NCI-H1436 (cell line): ENCODE measurements at regions not wholly inside any gene's neighbourhood (a gene's known extent, or its start where the extent isn't known, plus 50 kb on each side); places are given as distances from the start of the nearest gene placed in this dataset.
"Not testable (repeated sequence)": the region's sequence is repeated elsewhere in the genome, so short reads cannot be mapped to it uniquely, and the experiment has no call there.

Experiments
- DNase-seq: peaks from one replicate; lab custom pipeline; 2025; lab: John Stamatoyannopoulos, UW

DNA sequence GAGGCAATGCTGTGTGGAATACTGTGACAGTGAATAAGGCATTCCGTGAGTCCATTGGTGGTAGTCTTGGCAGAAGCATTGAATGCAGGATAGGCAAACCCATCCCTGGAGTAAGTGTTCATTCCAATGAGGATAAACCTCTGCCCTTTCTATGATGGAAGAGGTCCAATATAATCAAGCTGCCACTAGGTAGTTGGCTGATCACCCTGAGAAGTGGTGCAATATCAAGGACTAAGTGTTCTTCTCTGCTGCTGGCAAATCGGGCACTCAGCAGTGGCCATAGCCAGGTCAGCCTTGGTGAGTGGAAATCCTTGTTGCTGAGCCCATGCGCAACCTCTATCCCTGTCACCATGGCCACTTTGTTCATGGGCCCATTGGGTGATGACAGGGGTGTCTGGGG is 70.1 kb downstream of the FBXO4 start:
- DNase-seq = no peak

DNA sequence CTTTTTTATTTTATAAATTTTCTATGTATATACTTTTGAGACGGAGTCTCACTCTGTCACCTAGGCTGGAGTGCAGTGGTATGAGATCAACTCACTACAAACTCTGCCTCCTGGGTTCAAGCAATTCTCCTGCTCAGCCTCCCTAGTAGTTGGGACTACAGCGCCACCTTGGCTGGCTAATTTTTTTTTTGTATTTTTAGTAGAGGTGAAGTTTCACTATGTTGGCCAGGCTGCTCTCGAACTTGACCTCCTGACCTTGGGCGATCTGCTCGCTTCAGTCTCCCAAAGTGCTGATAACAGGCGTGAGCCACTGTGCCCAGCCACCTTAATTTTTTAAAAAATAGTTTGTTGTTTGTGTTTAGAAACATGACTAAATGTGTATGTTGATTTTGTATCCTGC is 76.6 kb downstream of the FBXO4 start:
- DNase-seq = no peak

DNA sequence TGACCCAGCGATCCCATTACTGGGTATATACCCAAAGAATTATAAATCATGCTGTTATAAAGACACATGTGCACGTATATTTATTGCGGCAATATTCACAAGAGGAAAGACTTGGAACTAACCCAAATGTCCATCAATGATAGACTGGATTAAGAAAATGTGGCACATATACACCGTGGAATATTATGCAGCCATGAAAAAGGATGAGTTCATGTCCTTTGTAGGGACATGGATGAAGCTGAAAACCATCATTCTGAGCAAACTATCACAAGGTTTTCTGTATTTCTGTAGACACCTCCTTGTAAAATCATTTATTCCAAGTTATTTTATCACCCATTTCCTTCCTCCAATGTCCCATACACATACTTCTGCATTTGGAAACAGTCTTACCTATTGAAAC is 78.8 kb downstream of the FBXO4 start:
- DNase-seq = not testable (repeated sequence)

DNA sequence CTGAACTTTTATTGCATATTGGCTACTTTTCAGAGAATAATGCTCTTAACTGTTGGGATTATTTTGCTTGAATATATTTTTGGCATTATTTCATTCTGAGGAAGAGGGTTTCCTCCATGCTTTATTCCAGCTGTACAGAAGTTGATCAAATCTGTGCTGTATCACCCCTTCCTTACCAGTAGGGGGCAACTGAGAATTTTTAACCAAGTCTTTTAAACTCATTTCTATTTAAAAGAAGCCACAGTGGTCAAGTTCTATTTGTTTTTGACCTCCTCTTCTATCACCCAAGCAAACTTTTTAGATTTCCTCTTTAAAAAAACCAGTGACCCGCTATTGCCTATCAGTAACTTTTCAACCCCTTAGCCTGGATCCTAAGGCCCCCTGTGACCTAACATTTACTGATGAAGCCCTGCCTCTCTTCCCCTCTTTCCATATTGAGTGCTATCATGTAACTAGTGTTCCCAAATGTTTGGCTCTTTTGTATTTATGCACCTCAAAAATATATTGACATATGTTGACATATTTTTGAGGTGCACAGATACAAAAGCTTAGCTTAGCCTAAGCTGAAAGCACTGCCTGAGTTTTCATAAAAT is 80.6 kb downstream of the FBXO4 start:
- no peak for DNase-seq

DNA sequence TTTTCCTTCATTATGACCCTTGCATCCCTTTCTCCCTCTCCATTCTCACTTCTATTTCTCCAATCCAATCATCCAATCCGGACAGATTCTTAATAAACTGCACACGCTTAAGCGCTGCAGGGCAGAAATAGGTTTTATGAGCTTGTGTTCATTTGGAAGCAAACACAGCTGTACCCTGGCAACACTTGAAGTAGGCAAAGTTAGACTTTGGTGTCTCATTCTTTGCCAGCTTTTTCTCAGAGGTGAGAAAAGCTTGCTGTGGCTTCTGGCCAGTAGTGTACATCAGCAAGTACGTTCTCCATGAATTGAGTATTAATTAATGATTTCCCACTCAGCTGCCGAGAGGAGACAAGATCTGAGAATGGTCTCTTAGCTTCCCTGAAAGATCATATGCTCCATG is 88.5 kb downstream of the FBXO4 start:
- DNase-seq = no peak

DNA sequence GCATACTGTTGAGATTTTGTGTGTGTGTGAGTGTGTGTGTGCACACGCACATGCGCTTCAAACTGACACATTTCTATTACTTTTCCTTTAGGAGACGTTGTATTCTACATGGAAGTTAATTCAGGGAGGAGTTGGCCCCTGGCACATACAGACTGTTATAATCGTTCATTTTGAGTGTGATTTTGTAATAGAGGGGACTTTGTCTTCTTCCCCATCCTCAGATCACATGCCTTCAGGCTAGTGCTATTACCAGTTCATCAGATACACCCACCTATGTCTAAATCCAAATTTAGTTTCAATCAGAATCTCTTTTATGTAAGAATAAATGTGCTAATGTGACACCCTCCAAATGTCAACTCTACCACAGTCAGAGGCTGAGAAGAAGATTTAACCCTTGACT is 90.2 kb downstream of the FBXO4 start:
- no peak for DNase-seq

DNA sequence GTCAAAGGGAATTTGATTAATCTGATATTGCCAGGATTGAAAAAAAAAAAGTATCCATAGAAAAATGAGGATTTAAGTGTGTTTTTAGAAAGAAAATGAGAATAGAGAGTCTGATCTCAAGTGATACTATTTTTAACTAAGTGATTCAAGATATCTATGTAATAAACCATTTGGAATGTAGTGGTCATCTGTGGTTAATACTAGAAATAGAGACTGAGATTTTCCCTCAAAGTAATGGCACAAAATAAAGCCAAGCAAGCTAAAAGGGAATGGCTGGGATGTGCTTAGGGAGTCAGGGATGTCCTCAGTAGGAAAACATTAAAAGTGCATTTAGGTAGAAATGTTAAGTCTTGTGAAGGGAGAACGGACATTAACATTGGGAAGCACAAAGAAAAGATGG is 90.6 kb downstream of the FBXO4 start:
- no peak for DNase-seq

DNA sequence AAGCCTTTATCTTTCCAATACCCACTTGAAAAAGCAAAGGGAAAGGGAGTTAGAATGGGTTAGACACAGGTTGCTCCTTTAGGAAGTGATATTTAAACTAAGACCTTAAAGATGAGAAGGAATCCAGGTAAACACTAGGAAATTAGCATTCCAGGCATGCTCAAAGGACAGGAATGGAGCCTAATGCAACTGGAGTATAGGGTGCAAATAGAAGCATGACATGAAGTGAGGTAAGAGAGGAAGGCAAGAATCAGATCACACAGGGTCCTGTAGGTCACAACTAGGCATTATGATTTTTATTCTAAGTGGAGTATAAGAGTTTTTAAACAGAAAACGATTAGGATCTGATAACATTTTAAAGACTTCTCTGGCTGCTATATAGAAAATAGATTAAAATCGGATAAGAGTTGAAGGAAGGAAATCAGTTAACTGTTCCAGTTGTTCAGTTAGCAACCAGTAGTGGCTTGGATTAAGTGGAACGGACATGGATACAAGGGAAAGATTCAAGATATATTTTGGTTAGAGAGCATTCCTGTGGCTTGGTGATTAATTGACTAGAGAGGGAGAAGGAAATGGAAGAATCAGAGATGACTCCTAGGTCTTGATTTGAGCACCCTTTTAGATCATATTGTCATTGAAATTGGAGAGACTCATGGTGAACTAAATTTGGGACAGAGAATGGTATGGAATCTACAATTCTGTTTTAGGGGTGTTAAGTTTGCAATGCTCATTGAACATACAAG is 95.9 kb downstream of the FBXO4 start:
- no peak for DNase-seq

DNA sequence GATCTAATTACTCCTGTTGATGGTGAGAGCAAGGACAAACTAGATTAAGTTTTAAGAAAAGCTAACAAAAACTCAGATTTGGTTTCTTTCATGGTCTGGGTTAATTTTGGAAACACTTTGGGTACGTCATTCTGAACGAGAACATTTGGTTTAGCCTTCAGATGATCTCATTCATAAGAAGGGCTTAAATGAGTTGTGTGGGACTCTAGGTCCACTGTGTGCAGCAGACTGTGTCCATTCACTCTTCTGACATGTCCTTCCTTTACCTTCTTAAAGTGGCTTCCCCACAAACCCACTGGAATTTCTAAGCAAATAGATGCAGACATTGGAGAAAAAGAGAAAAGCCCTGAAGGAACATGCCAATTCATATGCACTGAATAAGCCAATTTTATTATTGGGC is 96.8 kb downstream of the FBXO4 start:
- DNase-seq = no peak

DNA sequence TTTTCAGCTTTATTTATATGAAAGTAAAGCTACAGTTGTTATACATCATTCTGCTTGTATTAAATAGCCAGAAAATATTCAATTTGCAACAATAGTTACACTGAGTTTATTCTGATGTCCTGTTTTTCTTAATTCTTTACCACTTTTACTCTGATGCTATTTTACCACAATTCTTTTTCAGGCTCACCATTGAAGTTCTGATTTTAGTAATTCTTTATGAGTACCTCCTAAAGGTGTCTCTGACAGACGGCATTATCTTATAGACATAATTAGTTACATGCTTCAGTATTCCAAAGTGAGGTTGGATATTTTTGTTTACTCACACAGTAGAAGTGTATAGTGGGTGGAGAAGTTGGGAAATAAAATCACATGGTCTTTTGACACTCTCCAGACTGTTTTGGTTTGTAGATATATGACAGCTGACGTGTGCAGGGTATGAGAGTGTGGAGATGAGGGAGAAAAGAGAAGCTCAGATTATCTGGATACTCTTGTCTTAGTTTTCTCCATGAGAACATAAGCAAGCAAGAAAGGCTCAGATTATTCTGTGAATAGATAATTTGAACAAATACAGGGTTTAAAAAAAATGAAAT is 97.4 kb downstream of the FBXO4 start:
- no peak for DNase-seq

DNA sequence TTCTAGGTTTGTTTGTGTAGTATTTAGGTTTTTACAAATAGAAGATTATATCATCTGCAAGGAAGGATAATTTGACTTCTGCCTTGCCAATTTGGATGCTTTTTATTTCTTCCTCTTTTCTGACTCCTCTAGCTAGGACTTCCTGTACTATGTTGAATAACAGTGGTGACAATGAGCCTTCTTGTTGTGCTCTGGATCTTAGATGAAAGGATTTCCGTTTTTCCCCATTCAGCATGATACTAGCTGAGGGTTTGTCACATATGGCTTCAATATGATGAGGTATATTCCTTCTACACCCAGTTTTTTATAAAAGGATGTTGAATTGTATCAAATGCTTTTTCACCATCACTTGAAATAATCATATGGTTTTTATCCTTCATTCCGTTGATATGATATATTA is 101.4 kb downstream of the FBXO4 start:
- no peak for DNase-seq

DNA sequence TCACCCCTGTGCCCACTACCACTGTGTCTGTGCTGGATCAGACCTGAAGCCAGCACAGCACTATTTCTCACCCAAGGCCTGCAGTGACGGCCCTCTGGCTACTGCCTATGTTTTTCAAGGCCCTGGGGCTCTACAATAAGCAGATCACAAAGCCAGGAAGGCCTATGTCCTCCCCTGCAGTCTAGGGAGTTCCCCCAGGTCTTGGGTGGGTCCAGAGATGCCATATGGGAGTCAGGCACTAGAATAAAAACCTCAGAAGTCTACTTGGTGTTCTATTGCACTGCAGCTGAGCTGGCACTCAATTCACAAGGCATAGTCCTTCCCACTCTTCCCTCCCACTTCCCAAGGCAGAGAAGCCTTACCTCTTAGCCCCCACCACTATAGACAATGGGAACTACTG is 107.1 kb downstream of the FBXO4 start:
- DNase-seq = no peak

DNA sequence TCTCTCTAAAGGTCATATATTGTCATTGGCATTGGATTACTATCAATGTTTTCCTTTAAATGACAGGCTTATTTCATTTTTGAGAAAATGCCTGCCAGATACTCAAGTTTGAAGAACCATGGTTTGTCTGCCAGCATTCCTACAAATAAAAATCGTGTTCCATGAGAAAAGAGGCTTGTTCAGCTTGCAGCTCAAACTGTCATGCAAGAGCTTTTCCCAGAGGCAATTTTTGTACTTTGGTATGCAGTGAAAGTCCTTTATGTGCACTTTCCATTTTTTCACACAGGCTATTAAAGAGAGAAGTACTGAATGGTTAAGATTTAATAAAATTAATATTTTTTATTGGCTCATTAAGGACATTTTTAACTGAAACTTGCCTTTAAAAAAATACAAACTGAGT is 110.4 kb downstream of the FBXO4 start:
- DNase-seq = no peak

DNA sequence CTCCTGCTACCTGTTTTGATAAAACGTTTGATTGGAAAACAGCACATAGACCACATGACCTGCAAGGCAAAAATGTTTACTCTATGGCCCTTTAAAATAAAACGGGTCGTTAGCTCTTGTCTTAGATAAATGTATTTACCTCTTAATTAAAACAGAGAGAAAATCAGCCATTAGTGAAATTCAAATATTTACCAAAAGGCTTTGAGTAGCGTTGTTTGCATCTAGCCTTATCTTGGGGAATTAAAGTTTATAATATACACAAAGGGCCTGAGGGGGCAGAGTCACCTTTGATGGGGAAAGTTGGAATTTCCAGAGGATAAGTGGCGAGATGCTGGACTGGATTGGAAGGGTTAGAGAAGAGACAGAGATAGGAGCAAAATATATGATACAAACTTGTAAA is 111.3 kb downstream of the FBXO4 start:
- no peak for DNase-seq

DNA sequence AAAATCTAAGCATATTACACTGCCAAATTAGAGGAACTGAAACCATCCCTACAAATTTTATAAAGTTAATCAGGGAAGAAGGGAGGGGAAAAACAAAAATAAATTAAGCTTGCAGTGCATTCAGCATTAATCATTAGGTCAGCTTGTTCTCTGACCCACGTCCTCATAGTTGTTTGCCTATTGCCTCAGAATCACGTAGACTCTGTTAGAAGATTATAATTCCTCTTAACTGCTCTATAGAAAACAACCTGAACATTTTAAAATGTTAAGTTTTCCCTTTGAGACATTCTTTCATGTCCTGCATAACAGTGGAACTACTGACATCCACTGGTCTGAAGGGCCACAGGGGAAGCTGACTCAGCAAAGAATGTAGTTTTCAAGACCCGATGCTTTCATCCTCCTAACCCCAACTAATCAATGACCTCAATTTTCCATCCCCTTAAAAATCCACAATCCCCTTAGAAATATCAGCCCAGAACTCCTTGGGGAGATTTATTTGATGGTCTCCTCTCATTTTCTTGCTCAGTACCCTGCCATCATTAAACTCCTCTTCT is 112.4 kb downstream of the FBXO4 start:
- DNase-seq = no peak

DNA sequence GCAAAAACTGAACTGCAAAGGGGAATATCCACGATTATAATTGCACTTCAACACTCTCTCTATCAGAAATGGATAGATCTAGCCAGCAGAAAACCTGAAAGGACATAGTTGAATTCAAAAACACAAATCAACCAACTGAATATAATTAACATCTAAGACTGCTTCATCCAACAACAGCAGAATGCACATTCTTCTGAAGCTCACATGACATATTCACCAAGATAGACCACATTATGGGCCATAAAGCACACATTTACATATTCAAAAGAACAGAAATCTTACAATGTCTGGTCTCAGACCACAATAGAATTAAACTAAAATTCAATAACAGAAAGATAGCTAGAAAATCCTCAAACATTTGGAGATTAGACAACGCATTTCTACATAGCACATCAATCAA is 118.3 kb downstream of the FBXO4 start:
- no peak for DNase-seq

DNA sequence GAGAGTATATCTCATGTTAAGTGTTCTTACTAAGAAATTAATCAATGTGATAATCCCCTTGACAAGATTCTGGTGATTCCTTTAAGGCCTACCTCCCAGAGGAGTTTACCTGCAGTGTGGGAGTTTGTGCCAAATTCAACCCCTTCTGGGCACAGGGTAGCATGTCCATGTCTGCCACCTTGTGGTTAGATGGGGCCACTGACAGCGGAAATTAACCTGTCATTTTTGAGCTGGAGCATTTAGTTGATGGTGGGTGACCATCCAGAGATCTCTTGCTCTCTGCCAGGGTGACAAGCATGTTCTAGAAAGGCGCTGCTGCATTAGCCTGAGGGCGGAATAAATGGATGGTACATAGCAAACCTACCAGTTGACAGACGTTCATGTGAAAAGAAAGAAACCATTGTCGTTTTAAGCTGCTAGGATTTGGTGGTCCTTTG is 132.2 kb downstream of the FBXO4 start:
- DNase-seq = peak; percentile 4

DNA sequence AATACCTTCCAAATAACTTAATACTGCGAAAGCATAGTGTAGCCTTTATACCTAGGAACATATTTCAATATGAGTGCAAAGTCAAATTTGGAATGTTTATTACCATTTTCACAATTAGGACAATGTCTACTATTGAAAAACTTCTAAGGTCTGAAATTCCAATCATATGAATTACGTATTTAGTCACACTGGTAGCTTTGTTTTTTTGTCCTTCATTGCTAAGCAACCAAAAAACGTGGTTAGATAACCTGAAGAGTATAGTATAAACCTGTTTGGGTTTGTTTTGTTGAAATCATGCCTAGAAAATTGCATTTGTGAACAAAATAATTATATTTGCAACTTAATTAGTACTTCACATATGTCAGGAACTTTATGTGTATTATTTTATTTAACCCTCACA is 134.2 kb downstream of the FBXO4 start:
- DNase-seq = no peak

DNA sequence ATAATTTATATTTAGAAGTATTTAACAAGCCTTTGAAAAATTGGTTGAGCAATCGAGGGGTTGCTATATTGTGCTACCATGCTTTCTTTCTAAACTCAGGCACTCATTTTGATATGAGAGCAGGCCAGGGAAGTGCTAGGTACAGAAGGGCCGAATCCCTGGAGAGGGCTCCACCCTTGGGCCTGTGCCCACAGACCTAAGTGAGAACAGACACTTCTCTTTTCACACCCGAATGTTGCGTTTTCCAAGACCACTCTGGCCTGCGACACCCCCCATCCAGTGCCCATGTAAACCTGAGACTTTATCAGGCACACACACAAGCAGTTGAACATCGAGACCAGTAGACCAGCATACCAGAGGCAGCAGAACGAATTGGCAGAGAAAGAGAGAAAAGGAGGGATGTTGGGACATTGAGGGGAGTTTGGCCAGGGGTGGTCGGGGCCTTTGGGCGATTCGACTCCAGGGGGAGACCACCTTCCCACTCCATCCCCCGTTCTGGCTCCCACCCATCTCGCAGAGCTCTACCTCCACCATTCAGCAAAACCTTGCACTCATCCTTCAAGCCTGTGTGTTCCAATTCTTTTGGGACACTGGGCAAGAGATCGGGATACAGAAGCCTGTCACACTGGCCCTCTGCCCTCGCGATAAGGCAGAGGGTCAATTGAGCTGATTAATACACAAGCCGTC is 134.8 kb downstream of the FBXO4 start:
- no peak for DNase-seq

DNA sequence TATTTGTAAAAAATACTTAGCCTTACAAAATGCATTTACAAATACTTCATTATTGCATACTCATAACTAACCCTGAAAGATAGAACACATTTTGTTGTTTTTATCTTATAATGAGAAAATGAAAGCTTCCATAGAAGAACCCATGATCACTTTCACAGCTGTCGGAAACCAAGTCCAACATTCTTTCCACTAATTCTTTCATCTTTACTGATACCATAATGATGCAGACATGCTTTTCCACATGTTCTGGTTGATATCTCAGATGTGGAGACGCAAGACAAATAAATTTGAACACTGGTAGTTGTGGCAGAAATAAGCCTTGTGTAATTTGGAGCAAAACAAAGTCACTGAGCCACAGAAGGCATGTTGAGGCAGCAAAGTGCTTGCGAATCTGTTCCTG is 136.0 kb downstream of the FBXO4 start:
- DNase-seq = no peak

DNA sequence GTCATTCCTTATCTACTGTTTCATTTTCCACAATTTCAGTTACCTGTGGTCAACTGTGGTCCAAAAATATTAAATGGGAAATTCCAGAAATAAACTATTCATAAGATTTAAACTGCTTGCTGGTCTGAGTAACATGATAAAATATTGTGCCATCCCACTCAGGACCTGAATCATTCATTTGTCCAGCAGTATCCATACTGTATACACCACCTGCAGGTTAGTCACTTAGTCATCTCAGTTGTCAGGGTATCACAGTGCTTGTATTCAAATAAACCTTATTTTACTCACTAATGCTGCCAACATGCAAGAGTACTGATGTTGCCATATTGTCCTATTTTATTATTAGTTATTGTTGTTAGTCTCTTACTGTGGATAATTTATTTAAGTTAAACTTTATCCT is 139.7 kb downstream of the FBXO4 start:
- no peak for DNase-seq

DNA sequence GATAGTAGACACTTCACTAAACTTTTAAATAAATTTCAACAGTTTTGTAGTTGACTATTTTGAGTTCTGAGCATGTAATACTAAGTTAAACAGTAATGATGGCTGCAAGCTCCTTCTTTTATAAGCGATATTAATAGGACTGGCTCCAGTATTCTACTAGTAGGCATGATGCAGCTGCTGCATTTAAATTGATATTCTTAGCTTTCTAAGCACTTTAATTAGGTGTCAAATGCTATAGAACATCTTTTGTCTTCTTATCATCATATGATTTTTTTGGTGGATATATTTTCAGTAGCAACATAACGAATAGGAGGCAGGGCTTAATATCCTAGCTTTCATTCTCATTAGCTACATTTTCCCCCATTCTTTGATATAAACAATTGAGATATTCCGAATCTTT is 141.1 kb downstream of the FBXO4 start:
- DNase-seq = no peak

DNA sequence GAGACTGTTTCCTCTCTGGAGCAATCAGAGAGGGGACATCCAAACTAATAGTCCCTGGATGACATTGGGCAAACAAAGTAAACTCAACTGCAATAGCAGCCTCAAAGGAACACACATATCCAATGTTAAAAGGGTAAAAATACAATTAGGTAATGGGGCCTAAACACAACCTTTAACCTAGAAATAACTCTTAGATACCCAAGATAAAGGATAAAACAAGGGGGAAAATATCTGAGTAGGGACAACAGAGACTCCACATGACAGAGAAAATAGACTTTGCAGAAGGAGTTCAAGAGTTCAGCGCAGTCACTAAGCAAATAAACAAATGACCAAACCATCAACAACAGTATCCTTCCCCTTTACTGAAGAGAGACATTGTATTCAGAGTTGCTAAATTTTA is 149.3 kb downstream of the FBXO4 start:
- no peak for DNase-seq
